NT2/D1 (cell line): ENCODE measurements at regions not wholly inside any gene's neighbourhood (a gene's known extent, or its start where the extent isn't known, plus 50 kb on each side); places are given as distances from the start of the nearest gene placed in this dataset.

Source experiments
- YY1 ChIP-seq: IDR thresholded peaks from 2 replicates; pipeline ENCODE4 v1.6.1; 2011; ENCODE audit not compliant: insufficient read length, insufficient read depth
- ZNF274 ChIP-seq: IDR thresholded peaks from 2 replicates; pipeline ENCODE4 v1.6.1; 2011; ENCODE audit warnings: mild to moderate bottlenecking, low read depth, low read length

DNA sequence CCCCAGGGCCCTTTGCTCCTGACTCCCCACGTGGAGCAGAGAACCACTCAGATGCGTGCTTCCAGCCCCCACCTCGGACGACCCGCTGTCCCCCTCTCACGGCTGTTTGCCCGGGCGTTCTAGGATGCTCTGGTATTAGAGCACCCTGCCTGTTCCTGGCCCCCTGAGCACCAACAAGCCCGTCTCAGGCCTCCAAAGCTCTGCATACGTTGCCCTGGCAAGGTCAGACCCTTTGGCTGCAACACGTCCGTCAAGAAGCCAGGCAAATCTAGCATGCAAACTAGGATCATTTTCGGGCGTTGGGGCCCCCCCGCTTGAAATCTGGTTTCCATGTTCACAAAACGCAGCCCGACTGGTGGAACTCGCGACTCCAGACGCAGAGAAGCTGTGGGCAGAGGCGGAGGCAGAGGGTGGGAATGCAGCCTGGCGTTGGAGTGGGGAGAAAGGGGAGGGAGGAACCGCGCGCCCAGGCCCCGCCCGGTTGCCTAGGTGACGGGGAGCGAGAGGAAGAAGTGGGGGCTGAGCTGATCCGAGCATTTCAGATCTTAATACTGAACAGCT is 86.2 kb upstream of the PIAS1 start:
- TF ChIP-seq YY1: no peak
- no peak for TF ChIP-seq ZNF274
